ENCODE measurements at regions not wholly inside any gene's neighbourhood (a gene's known extent, or its start where the extent isn't known, plus 50 kb on each side); places are given as distances from the start of the nearest gene placed in this dataset.

DNA sequence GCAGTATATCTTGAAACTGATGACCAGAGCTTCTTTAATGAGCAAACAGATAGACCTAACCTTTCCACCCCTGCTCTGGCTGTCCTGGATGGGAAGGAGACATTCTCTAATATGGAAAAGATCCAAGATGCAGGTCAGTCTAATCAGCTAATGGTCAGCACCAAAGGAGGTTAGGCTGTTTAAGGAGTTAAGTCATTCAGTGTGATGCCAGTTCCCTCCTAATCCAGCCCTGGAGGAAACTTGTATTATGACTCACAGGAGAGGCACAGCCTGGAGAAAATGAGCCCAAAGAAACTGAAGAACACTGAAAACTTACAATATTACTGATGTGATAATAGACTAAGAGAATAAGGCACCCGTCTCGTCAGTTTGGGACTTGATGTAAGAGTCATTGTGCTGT is 323.0 kb downstream of the HNRNPD start:
- no peak for DNase-seq
- H3K9me3 ChIP-seq = no peaks in the 10 kb centered on the region
- no peak overlapping the region for H3K4me3 ChIP-seq
- no peaks in the 10 kb centered on the region for H3K4me1 ChIP-seq
- intact Hi-C loops (cut with DNase I; ENCODE audit: low total_unique reads) = no loop called here
- peaks cover 0 to 6% of the 10 kb centered on the region in 2 donors for H3K27me3 ChIP-seq
- H3K27ac ChIP-seq = no peak overlapping the region
- TF ChIP-seq POLR2A (IDR thresholded peaks at IDR 0.05) (no peak), CTCF (IDR thresholded peaks at IDR 0.05) (no peak)
- H3K36me3 ChIP-seq = no peaks in the 10 kb centered on the region

DNA sequence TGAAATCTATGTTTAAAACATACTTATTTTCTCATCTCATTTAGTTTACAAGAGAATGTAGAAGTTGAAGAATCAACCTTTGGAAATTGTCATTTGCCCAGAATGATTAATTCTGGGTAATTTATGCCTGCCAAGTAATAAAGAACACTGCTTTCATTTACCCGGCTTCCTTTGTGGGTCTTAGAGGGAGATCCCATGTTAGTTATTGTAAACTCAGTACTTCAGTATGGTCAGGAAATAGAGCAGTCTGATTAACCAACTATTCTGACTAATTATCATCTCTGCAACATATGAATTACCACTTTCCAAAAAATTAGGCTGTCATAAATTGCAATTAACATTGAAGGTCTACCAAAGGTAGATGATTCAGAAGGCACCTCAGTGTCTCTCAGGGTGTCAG is 324.5 kb downstream of the HNRNPD start:
- intact Hi-C loops (cut with DNase I; ENCODE audit: low total_unique reads) = no loop called here
- TF ChIP-seq CTCF (IDR thresholded peaks at IDR 0.05) = no peak
- TF ChIP-seq POLR2A (IDR thresholded peaks at IDR 0.05) = no peak
- Histone ChIP-seq H3K36me3 (no peaks in the 10 kb centered on the region), H3K27ac (no peak overlapping the region), H3K27me3 (peaks cover 0 to 6% of the 10 kb centered on the region in 2 donors), H3K9me3 (no peaks in the 10 kb centered on the region), H3K4me3 (no peak overlapping the region), H3K4me1 (no peaks in the 10 kb centered on the region)
- DNase-seq = no peak

GRCh38 chr4:82047731-82048130 is 326.1 kb downstream of the HNRNPD start:
- peaks cover 0 to 6% of the 10 kb centered on the region in 2 donors for H3K27me3 ChIP-seq
- intact Hi-C loops (cut with DNase I; ENCODE audit: low total_unique reads) = no loop called here
- H3K4me3 ChIP-seq = no peak overlapping the region
- H3K27ac ChIP-seq = no peak overlapping the region
- TF ChIP-seq CTCF (IDR thresholded peaks at IDR 0.05) (no peak), POLR2A (IDR thresholded peaks at IDR 0.05) (no peak)
- H3K4me1 ChIP-seq = no peaks in the 10 kb centered on the region
- H3K9me3 ChIP-seq = no peaks in the 10 kb centered on the region
- DNase-seq = no peak
- H3K36me3 ChIP-seq = no peaks in the 10 kb centered on the region

GRCh38 chr4:82046796-82047195 is 327.0 kb downstream of the HNRNPD start:
- Histone ChIP-seq H3K27ac (no peak overlapping the region), H3K4me3 (no peak overlapping the region), H3K9me3 (no peaks in the 10 kb centered on the region), H3K4me1 (no peaks in the 10 kb centered on the region), H3K27me3 (peaks cover 0 to 6% of the 10 kb centered on the region in 2 donors), H3K36me3 (no peaks in the 10 kb centered on the region)
- no peak for TF ChIP-seq POLR2A (IDR thresholded peaks at IDR 0.05)
- no peak for TF ChIP-seq CTCF (IDR thresholded peaks at IDR 0.05)
- intact Hi-C loops (cut with DNase I; ENCODE audit: low total_unique reads) = no loop called here
- DNase-seq = no peak

DNA sequence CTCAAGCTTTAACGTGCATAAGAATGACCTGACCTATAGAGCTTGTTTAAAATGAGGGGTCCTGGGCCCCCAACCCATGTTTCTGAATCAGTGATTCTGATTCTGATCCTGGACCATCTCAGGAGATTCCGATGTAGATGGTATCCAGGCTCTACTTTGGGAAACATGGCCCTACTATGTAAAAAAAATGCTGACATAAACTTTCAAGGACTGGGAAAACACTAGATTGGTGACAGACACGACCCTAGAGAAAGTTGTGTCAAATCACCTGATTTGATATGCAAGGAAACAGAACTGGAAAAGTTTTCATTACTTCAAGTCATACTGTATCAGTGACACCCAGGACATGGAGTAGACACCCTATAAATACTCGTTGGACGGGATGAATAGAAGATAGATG is 328.5 kb downstream of the HNRNPD start:
- Histone ChIP-seq H3K4me3 (no peak overlapping the region), H3K27me3 (peaks cover 0 to 6% of the 10 kb centered on the region in 2 donors), H3K9me3 (no peaks in the 10 kb centered on the region), H3K4me1 (no peaks in the 10 kb centered on the region), H3K36me3 (no peaks in the 10 kb centered on the region), H3K27ac (no peak overlapping the region)
- TF ChIP-seq POLR2A (IDR thresholded peaks at IDR 0.05) = no peak
- no peak for TF ChIP-seq CTCF (IDR thresholded peaks at IDR 0.05)
- DNase-seq = no peak
- intact Hi-C loops (cut with DNase I; ENCODE audit: low total_unique reads) = no loop called here
